Frontal cortex (tissue), 3 donors: ENCODE measurements at regions not wholly inside any gene's neighbourhood (a gene's known extent, or its start where the extent isn't known, plus 50 kb on each side); places are given as distances from the start of the nearest gene placed in this dataset.

Source experiments
- DNase-seq, 2 donors: peaks; one replicate each; pipeline ENCODE4 v3.0.0; 2012; ENCODE audit warnings: low spot score in 2 of 2
- FAIRE-seq: peaks from 2 replicates; lab custom pipeline; 2012; peaks lifted over from hg19 to GRCh38; lab: Jason Lieb, UNC
- donor health status: control.
- donor health status: control.
- donor health status: control.

- DNase-seq (no peak), FAIRE-seq (no peak)
Measured at GRCh38 chr11:106208760-106209159, 131.3 kb downstream of the AASDHPPT start.

GRCh38 chr11:106212081-106212480, 134.6 kb downstream of the AASDHPPT start:
- DNase-seq (no peak), FAIRE-seq (no peak)

- DNase-seq (no peak), FAIRE-seq (no peak)
Measured at GRCh38 chr11:106216281-106216680, 138.8 kb downstream of the AASDHPPT start.

GRCh38 chr11:106217456-106217855, 140.0 kb downstream of the AASDHPPT start:
- no peak for DNase-seq
- FAIRE-seq: no peak

GRCh38 chr11:106218106-106218505, 140.6 kb downstream of the AASDHPPT start:
- FAIRE-seq (no peak), DNase-seq (no peak)

GRCh38 chr11:106222626-106223025, 145.2 kb downstream of the AASDHPPT start:
- FAIRE-seq (no peak), DNase-seq (no peak)

- DNase-seq: no peak
- FAIRE-seq: no peak
Measured at GRCh38 chr11:106224172-106224571, 146.7 kb downstream of the AASDHPPT start.

GRCh38 chr11:106228996-106229395, 151.5 kb downstream of the AASDHPPT start:
- FAIRE-seq (no peak), DNase-seq (no peak)

GRCh38 chr11:106231591-106231990, 154.1 kb downstream of the AASDHPPT start:
- no peak for FAIRE-seq
- no peak for DNase-seq

GRCh38 chr11:106233191-106233590, 155.7 kb downstream of the AASDHPPT start:
- FAIRE-seq (no peak), DNase-seq (no peak)

GRCh38 chr11:106234794-106235193, 157.3 kb downstream of the AASDHPPT start:
- no peak for FAIRE-seq
- DNase-seq: no peak

- no peak for DNase-seq
- no peak for FAIRE-seq
Measured at GRCh38 chr11:106236295-106236694, 158.8 kb downstream of the AASDHPPT start.

- DNase-seq: no peak
- no peak for FAIRE-seq
Measured at GRCh38 chr11:106238704-106239360, 161.4 kb downstream of the AASDHPPT start.

- FAIRE-seq (no peak), DNase-seq (no peak)
Measured at GRCh38 chr11:106241601-106242257, 164.3 kb downstream of the AASDHPPT start.

GRCh38 chr11:106242718-106243415, 165.4 kb downstream of the AASDHPPT start:
- DNase-seq (no peak), FAIRE-seq (no peak)

- no peak for FAIRE-seq
- no peak for DNase-seq
Measured at GRCh38 chr11:106246495-106246894, 169.0 kb downstream of the AASDHPPT start.

- DNase-seq (no peak), FAIRE-seq (no peak)
Measured at GRCh38 chr11:106249617-106250239, 172.3 kb downstream of the AASDHPPT start.

GRCh38 chr11:106262852-106263251, 185.4 kb downstream of the AASDHPPT start:
- FAIRE-seq: no peak
- DNase-seq: no peak

GRCh38 chr11:106263527-106263926, 186.1 kb downstream of the AASDHPPT start:
- no peak for FAIRE-seq
- DNase-seq: no peak

GRCh38 chr11:106271086-106271485, 193.6 kb downstream of the AASDHPPT start:
- no peak for DNase-seq
- FAIRE-seq: no peak

GRCh38 chr11:106271686-106272085, 194.2 kb downstream of the AASDHPPT start:
- no peak for FAIRE-seq
- DNase-seq: no peak
